HepG2 (cell line): ENCODE measurements at regions not wholly inside any gene's neighbourhood (a gene's known extent, or its start where the extent isn't known, plus 50 kb on each side); places are given as distances from the start of the nearest gene placed in this dataset.

Source experiments
- ATAC-seq: fragments of 200-7000 bp; cut with Tn5 transposase; 3 replicates; pipeline ENCODE4 v1.9.1; 2020; ENCODE audit warnings: mild to moderate bottlenecking, moderate library complexity
- BruUV-seq: library from RNA; stranded (reverse); fragments of 400-500 nt; replicated peaks from 2 replicates; lab custom pipeline; 2021; lab: Mats Ljungman, UMichigan
- CTCF ChIA-PET: fragments of 300-600 bp; formaldehyde crosslinking; extraction: SDS; loops from one replicate; lab custom pipeline; 2021; ENCODE audit warnings: low total read pairs, inconsistent platforms, low intra/inter-chr PET ratio; lab: Yijun Ruan, JAX
- POLR2A ChIA-PET: fragments of 350-600 bp; sonication (Branson Sonifier 250); formaldehyde crosslinking; loops from one replicate; lab custom pipeline; 2020; ENCODE audit warnings: antibody characterized with exemption, inconsistent platforms; lab: Yijun Ruan, JAX
- DNase-seq: peaks from one replicate; pipeline ENCODE4 v3.0.0-alpha.2; 2015; ENCODE audit warnings: low spot score
- FAIRE-seq: peaks from 3 replicates; lab custom pipeline; 2011; peaks lifted over from hg19 to GRCh38; lab: Jason Lieb, UNC
- H2AFZ ChIP-seq: one replicate; pipeline ENCODE4 v1.6.1; 2011; ENCODE audit warnings: low read length, inconsistent platforms
- H3K27ac ChIP-seq: fragments of 300-600 bp; 3 replicates; pipeline ENCODE4 v1.8.0; 2011; ENCODE audit warnings: mixed run types, mild to moderate bottlenecking, mixed read lengths, low read length, inconsistent platforms; ENCODE audit not compliant: insufficient read depth; ENCODE audit errors: extremely low read length
- H3K27me3 ChIP-seq, 2 experiments: fragments of 200-600 bp in 1 of 2; 2 replicates in 1 of 2; 3 replicates in 1 of 2; pipeline versions ENCODE4 v1.6.0 to v1.8.0; 2011; ENCODE audit warnings: low read length in 2 of 2, mild to moderate bottlenecking in 2 of 2, moderate library complexity in 2 of 2, inconsistent platforms in 1 of 2; ENCODE audit not compliant: insufficient read depth in 2 of 2, control insufficient read depth in 1 of 2
- H3K36me3 ChIP-seq, 2 experiments: fragments of 200-600 bp in 1 of 2; replicated peaks in 1 of 2; 2 replicates in 1 of 2; 3 replicates in 1 of 2; pipeline versions ENCODE4 v1.5.1 to v1.8.0; 2011; ENCODE audit warnings: low read length in 2 of 2, inconsistent platforms in 1 of 2; ENCODE audit not compliant: insufficient read depth in 2 of 2, control insufficient read depth in 1 of 2
- H3K4me1 ChIP-seq: 2 replicates; pipeline ENCODE4 v1.5.1; 2012; ENCODE audit warnings: low read length, inconsistent platforms; ENCODE audit not compliant: insufficient read depth
- H3K4me2 ChIP-seq: 2 replicates; pipeline ENCODE4 v1.6.0; 2011; ENCODE audit warnings: low read depth, low read length, inconsistent platforms
- H3K4me3 ChIP-seq, 3 experiments: fragments of 200-600 bp in 1 of 3; sonication (generic), shearing (Covaris generic) in 1 of 3; replicated peaks in 1 of 3; 2 replicates each; pipeline ENCODE4 v1.5.1; 2011 to 2016; ENCODE audit warnings: low read length in 3 of 3, inconsistent platforms in 2 of 3, low read depth in 2 of 3, mild to moderate bottlenecking in 2 of 3, control low read depth in 1 of 3, mixed read lengths in 1 of 3; ENCODE audit not compliant: insufficient read depth in 1 of 3
- H3K79me2 ChIP-seq: one replicate; pipeline ENCODE4 v1.6.1; 2011; ENCODE audit warnings: low read length, inconsistent platforms; ENCODE audit not compliant: insufficient read depth
- H3K9ac ChIP-seq: 2 replicates; pipeline ENCODE4 v1.6.0; 2011; ENCODE audit warnings: mild to moderate bottlenecking, low read depth, low read length, inconsistent platforms; ENCODE audit not compliant: insufficient read depth
- H3K9me3 ChIP-seq: 2 replicates; pipeline ENCODE4 v1.5.1; 2012; ENCODE audit warnings: mild to moderate bottlenecking, low read length
- H4K20me1 ChIP-seq: 2 replicates; pipeline ENCODE4 v1.6.0; 2011; ENCODE audit warnings: inconsistent platforms, mild to moderate bottlenecking, low read length, moderate library complexity; ENCODE audit not compliant: insufficient read depth
- ARID2 ChIP-seq: sonication (generic); formaldehyde crosslinking; IDR thresholded peaks from 2 replicates; pipeline ENCODE4 v1.8.1; 2022; ENCODE audit warnings: mild to moderate bottlenecking, missing genetic modification reagents, borderline replicate concordance
- FOXA3 ChIP-seq: IDR thresholded peaks from 2 replicates; pipeline ENCODE4 v1.6.1; 2016; ENCODE audit warnings: missing genetic modification reagents, missing compliant biosample characterization
- GLMP ChIP-seq: sonication (generic); formaldehyde crosslinking; IDR thresholded peaks from 2 replicates; pipeline ENCODE4 v1.9.0; 2021; ENCODE audit warnings: missing genetic modification reagents, mild to moderate bottlenecking, borderline replicate concordance
- MATR3 ChIP-seq: sonication (generic); formaldehyde crosslinking; IDR thresholded peaks from 2 replicates; pipeline ENCODE4 v1.4.0; 2020; ENCODE audit warnings: missing genetic modification reagents
- RFX5 ChIP-seq: IDR thresholded peaks from 2 replicates; pipeline ENCODE4 v1.6.1; 2011; ENCODE audit warnings: low read depth, low read length, improper control_type of control experiment
- RXRB ChIP-seq: IDR thresholded peaks from 2 replicates; pipeline ENCODE4 v1.6.1; 2016; ENCODE audit warnings: borderline replicate concordance, missing genetic modification reagents, missing compliant biosample characterization
- UBTF ChIP-seq: sonication (generic); formaldehyde crosslinking; IDR thresholded peaks from 2 replicates; pipeline ENCODE4 v1.4.0; 2020; ENCODE audit warnings: mild to moderate bottlenecking, missing genetic modification reagents
- ZBTB1 ChIP-seq: sonication (generic); formaldehyde crosslinking; IDR thresholded peaks from 2 replicates; pipeline ENCODE4 v1.4.0; 2020; ENCODE audit warnings: missing genetic modification reagents, borderline replicate concordance
- ZBTB2 ChIP-seq: sonication (generic); formaldehyde crosslinking; IDR thresholded peaks from 2 replicates; pipeline ENCODE4 v1.8.0; 2022; ENCODE audit warnings: low read depth, missing genetic modification reagents
- ZBTB25 ChIP-seq: IDR thresholded peaks from 2 replicates; pipeline ENCODE4 v1.6.1; 2018; ENCODE audit warnings: missing genetic modification reagents
- ZNF20 ChIP-seq: sonication (generic); formaldehyde crosslinking; IDR thresholded peaks from 2 replicates; pipeline ENCODE4 v1.4.0; 2020; ENCODE audit warnings: mild to moderate bottlenecking, moderate library complexity, missing genetic modification reagents
- ZNF383 ChIP-seq: sonication (generic); formaldehyde crosslinking; IDR thresholded peaks from 2 replicates; pipeline ENCODE4 v1.4.0; 2020; ENCODE audit warnings: missing genetic modification reagents, mild to moderate bottlenecking, borderline replicate concordance
- WGBS: methylation state at CpG from one replicate; pipeline ENCODE4 v1.1.6; 2017; ENCODE audit warnings: low lambda C conversion rate; 5-methylcytosine and 5-hydroxymethylcytosine counted together
- in situ Hi-C: cut with HindIII; loops from 2 replicates; pipeline ENCODE4 v1.10.0; 2017; ENCODE audit warnings: low pct_unique_long_range_greater_than_20kb; ENCODE audit not compliant: extremely low pct_ligation_motif_present
- intact Hi-C: fragments of 100-400 bp; cut with micrococcal nuclease; formaldehyde crosslinking; loops from one replicate; pipeline ENCODE4 v1.10.0; 2022; ENCODE audit not compliant: unreplicated experiment
- TF ChIP-seq, protein P1 (sequence below): sonication (generic); formaldehyde crosslinking; conservative IDR thresholded peaks from 2 replicates; pipeline ENCODE4 v1.4.0; 2020; ENCODE audit warnings: mild to moderate bottlenecking, missing genetic modification reagents, moderate library complexity
- TF ChIP-seq, protein P2 (sequence below): sonication (generic); formaldehyde crosslinking; IDR thresholded peaks from 2 replicates; pipeline ENCODE4 v1.4.0; 2020; ENCODE audit warnings: mild to moderate bottlenecking, missing genetic modification reagents

DNA sequence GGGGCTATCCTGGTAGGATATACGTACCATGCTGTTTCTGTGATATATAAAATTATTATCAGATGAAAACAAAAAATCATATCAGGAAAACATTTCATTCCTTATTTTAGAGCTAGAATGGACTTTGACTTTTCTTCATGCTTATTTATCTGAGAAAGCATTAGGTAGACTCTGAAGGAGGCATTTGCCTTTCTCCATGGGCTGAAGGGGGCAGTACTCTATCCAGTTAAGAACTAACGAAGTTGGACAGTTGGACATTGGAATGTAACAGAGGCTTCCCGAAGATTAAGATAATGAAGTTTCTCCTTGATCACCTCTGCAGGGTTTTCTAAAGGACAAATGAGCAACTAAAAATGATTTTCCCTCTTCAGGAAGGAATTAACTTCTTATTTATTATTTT, 233.9 kb downstream of the SAMD5 start (continued):
- TF ChIP-seq ZBTB25 (CRISPR knock-in tag) (no peak), UBTF (CRISPR knock-in tag) (no peak)

DNA sequence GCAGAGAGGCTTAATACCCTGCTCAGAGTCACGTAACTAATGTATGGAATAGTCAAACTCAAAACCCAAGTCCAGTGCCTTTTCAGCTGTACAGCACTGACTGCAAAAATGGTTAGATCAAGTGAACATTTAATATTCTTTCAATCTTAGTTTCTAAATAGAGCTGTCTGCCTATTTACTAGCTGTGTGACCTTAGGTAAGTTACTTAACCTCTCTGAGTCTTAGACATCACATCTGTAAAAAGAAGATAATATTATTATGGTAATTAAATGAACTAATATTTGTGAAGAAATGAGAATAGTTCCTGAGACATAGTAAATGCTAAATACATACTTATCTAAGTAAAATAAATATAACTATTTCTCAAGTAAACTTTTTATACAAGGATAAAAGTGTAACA, 235.5 kb downstream of the SAMD5 start:
- no peaks in the 10 kb centered on the region for H3K9me3 ChIP-seq
- H3K27me3 ChIP-seq = no peaks in the 10 kb centered on the region
- H2AFZ ChIP-seq = no peak overlapping the region
- ChIA-PET CTCF (no interaction called here), POLR2A (no interaction called here)
- H3K27ac ChIP-seq = no peak overlapping the region
- no peak for DNase-seq
- intact Hi-C loops = no loop called here
- 25% methylated on average over 1 of the region's 1 CpG for WGBS
- FAIRE-seq = no peak
- no peaks in the 10 kb centered on the region for H3K79me2 ChIP-seq
- in situ Hi-C loops = no loop called here
- no peak overlapping the region for H3K4me3 ChIP-seq
- H3K4me2 ChIP-seq = no peak overlapping the region
- H4K20me1 ChIP-seq = no peaks in the 10 kb centered on the region
- ATAC-seq = no peak
- no TSS peak for BruUV-seq
- H3K4me1 ChIP-seq = no peaks in the 10 kb centered on the region
- H3K36me3 ChIP-seq = no peaks in the 10 kb centered on the region
- H3K9ac ChIP-seq = no peak overlapping the region
- TF ChIP-seq ZBTB1 (CRISPR knock-in tag) (no peak), RFX5 (no peak), MATR3 (CRISPR knock-in tag) (no peak), ZBTB2 (CRISPR knock-in tag) (no peak), ZNF20 (CRISPR knock-in tag) (no peak), RXRB (CRISPR knock-in tag) (no peak), ZNF383 (no peak), FOXA3 (CRISPR knock-in tag) (no peak), GLMP (CRISPR knock-in tag) (no peak), ARID2 (CRISPR knock-in tag) (no peak)
- TF ChIP-seq, protein P1, sequence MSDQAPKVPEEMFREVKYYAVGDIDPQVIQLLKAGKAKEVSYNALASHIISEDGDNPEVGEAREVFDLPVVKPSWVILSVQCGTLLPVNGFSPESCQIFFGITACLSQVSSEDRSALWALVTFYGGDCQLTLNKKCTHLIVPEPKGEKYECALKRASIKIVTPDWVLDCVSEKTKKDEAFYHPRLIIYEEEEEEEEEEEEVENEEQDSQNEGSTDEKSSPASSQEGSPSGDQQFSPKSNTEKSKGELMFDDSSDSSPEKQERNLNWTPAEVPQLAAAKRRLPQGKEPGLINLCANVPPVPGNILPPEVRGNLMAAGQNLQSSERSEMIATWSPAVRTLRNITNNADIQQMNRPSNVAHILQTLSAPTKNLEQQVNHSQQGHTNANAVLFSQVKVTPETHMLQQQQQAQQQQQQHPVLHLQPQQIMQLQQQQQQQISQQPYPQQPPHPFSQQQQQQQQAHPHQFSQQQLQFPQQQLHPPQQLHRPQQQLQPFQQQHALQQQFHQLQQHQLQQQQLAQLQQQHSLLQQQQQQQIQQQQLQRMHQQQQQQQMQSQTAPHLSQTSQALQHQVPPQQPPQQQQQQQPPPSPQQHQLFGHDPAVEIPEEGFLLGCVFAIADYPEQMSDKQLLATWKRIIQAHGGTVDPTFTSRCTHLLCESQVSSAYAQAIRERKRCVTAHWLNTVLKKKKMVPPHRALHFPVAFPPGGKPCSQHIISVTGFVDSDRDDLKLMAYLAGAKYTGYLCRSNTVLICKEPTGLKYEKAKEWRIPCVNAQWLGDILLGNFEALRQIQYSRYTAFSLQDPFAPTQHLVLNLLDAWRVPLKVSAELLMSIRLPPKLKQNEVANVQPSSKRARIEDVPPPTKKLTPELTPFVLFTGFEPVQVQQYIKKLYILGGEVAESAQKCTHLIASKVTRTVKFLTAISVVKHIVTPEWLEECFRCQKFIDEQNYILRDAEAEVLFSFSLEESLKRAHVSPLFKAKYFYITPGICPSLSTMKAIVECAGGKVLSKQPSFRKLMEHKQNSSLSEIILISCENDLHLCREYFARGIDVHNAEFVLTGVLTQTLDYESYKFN (CRISPR knock-in tag) = no peak
- TF ChIP-seq, protein P2, sequence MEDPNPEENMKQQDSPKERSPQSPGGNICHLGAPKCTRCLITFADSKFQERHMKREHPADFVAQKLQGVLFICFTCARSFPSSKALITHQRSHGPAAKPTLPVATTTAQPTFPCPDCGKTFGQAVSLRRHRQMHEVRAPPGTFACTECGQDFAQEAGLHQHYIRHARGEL (CRISPR knock-in tag) = no peak
